PC-9 (cell line): ENCODE measurements at regions not wholly inside any gene's neighbourhood (a gene's known extent, or its start where the extent isn't known, plus 50 kb on each side); places are given as distances from the start of the nearest gene placed in this dataset.

Source experiments
- BruUV-seq: library from RNA; stranded (reverse); fragments of 400-500 nt; replicated peaks from 2 replicates; lab custom pipeline; 2021; lab: Mats Ljungman, UMichigan
- CTCF ChIA-PET: fragments of 300-600 bp; sonication (Branson Sonifier 250); formaldehyde crosslinking; loops from one replicate; lab custom pipeline; 2022; ENCODE audit warnings: antibody characterized with exemption; lab: Charles Lee
- POLR2A ChIA-PET: fragments of 300-600 bp; sonication (Branson Sonifier 250); formaldehyde crosslinking; loops from one replicate; lab custom pipeline; 2022; ENCODE audit warnings: antibody characterized with exemption; ENCODE audit not compliant: unreplicated experiment; lab: Charles Lee
- DNase-seq, 2 experiments: peaks; one replicate each; pipeline versions ENCODE4 v3.0.0 to v3.0.0-alpha.2; 2015 to 2022; ENCODE audit warnings: mixed read lengths in 1 of 2
- H2AFZ ChIP-seq: fragments of 200-600 bp; sonication (generic); 2 replicates; pipeline ENCODE4 v1.8.1; 2017; ENCODE audit warnings: antibody characterized with exemption
- H3F3A ChIP-seq: fragments of 200-600 bp; sonication (generic); 2 replicates; pipeline ENCODE4 v1.8.1; 2017; ENCODE audit warnings: antibody characterized with exemption, mild to moderate bottlenecking, low read depth; ENCODE audit not compliant: insufficient read depth
- H3K27ac ChIP-seq: fragments of 200-600 bp; sonication (generic); 2 replicates; pipeline ENCODE4 v1.6.1; 2016; ENCODE audit warnings: mixed run types
- H3K27me3 ChIP-seq: fragments of 200-600 bp; sonication (generic); 2 replicates; pipeline ENCODE4 v1.6.1; 2016; ENCODE audit warnings: low read depth, mixed run types; ENCODE audit not compliant: insufficient read depth
- H3K36me3 ChIP-seq: fragments of 200-600 bp; sonication (generic); 2 replicates; pipeline ENCODE4 v1.6.1; 2016; ENCODE audit warnings: low read depth, mixed run types
- H3K4me1 ChIP-seq: fragments of 200-600 bp; sonication (generic); replicated peaks from 2 replicates; pipeline ENCODE4 v1.6.1; 2016; ENCODE audit warnings: mixed run types; ENCODE audit not compliant: insufficient read depth
- H3K4me2 ChIP-seq: fragments of 200-600 bp; sonication (generic); 2 replicates; pipeline ENCODE4 v1.6.1; 2017; ENCODE audit warnings: mixed run types
- H3K4me3 ChIP-seq: fragments of 200-600 bp; sonication (generic); 2 replicates; pipeline ENCODE4 v1.6.1; 2016; ENCODE audit warnings: mixed run types
- H3K79me2 ChIP-seq: fragments of 200-600 bp; sonication (generic); 2 replicates; pipeline ENCODE4 v1.6.1; 2017; ENCODE audit warnings: low read depth, mixed run types
- H3K9me2 ChIP-seq: fragments of 200-600 bp; sonication (generic); 2 replicates; pipeline ENCODE4 v1.8.1; 2017; ENCODE audit warnings: mild to moderate bottlenecking; ENCODE audit not compliant: insufficient read depth
- H3K9me3 ChIP-seq: fragments of 200-600 bp; sonication (generic); 2 replicates; pipeline ENCODE4 v1.8.1; 2016; ENCODE audit warnings: low read depth; ENCODE audit not compliant: insufficient read depth
- H4K20me1 ChIP-seq: fragments of 200-600 bp; sonication (generic); 2 replicates; pipeline ENCODE4 v1.8.1; 2017; ENCODE audit not compliant: insufficient read depth
- EZH2 ChIP-seq: fragments of 200-600 bp; sonication (generic); IDR thresholded peaks from 2 replicates; pipeline ENCODE4 v1.8.0; 2017; ENCODE audit warnings: antibody characterized with exemption, low read depth
- intact Hi-C: fragments of 100-400 bp; cut with micrococcal nuclease; formaldehyde crosslinking; loops from one replicate; pipeline ENCODE4 v1.10.0; 2022; ENCODE audit not compliant: unreplicated experiment
- TF ChIP-seq, protein P1 (sequence below): fragments of 200-600 bp; sonication (generic); conservative IDR thresholded peaks from 2 replicates; pipeline ENCODE4 v1.6.1; 2017; ENCODE audit warnings: mixed run types, antibody characterized with exemption, mild to moderate bottlenecking, moderate library complexity

DNA sequence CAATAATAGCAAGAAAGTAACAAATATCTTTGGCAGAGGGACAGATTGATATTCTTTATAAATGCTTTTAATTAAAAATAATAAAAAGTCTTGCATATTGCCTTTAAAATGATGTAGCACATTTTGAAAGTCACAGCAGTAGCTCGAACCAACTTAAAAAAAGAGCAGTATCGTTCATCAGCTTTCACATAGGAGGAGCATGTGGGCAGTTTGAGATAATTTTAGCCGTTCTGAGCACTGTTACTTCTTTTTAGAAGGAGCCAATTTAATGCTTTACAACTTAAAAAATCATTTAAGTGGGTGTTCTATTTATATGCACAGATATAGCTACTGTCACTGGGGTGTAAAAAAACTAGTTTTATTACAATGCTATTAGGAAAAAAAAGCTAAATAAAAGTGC, 622.7 kb upstream of the GBE1 start:
- Histone ChIP-seq H2AFZ (no peak overlapping the region), H3K36me3 (no peaks in the 10 kb centered on the region), H3K79me2 (no peaks in the 10 kb centered on the region), H3K9me3 (no peaks in the 10 kb centered on the region), H3K4me3 (no peak overlapping the region), H3K27me3 (no peaks in the 10 kb centered on the region), H3K27ac (no peak overlapping the region), H3K9me2 (no peaks in the 10 kb centered on the region; the same call in 1 of the 2 replicates), H3K4me2 (no peak overlapping the region), H4K20me1 (no peaks in the 10 kb centered on the region), H3F3A (no peaks in the 10 kb centered on the region; the same call in 1 of the 2 replicates), H3K4me1 (no peaks in the 10 kb centered on the region)
- ChIA-PET POLR2A (no interaction called here), CTCF (no interaction called here)
- TF ChIP-seq EZH2 = no peak
- TF ChIP-seq, protein P1, sequence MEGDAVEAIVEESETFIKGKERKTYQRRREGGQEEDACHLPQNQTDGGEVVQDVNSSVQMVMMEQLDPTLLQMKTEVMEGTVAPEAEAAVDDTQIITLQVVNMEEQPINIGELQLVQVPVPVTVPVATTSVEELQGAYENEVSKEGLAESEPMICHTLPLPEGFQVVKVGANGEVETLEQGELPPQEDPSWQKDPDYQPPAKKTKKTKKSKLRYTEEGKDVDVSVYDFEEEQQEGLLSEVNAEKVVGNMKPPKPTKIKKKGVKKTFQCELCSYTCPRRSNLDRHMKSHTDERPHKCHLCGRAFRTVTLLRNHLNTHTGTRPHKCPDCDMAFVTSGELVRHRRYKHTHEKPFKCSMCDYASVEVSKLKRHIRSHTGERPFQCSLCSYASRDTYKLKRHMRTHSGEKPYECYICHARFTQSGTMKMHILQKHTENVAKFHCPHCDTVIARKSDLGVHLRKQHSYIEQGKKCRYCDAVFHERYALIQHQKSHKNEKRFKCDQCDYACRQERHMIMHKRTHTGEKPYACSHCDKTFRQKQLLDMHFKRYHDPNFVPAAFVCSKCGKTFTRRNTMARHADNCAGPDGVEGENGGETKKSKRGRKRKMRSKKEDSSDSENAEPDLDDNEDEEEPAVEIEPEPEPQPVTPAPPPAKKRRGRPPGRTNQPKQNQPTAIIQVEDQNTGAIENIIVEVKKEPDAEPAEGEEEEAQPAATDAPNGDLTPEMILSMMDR = no peak
- intact Hi-C loops = no loop called here
- no TSS peak for BruUV-seq
- DNase-seq = no peak

DNA sequence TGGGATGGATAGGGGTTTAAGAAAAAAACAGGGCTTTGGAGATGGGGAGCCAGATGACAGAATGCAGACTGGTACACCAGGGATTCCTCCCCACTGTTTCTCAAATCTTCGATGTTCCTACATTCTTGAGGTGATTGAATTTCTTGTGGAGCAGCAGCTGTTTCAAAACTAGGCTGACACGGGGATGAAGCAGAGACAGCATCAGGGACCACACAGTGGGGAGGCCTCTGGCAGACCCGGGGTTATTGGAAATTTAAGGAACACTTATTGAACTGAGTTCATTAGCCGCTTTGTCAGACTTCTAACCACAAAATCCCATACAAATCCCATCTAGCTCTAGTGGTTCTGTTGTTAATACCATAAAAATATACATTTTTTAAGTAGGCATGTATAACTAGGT, 621.4 kb upstream of the GBE1 start:
- H3K4me1 ChIP-seq = no peaks in the 10 kb centered on the region
- intact Hi-C loops = no loop called here
- POLR2A ChIA-PET = no interaction called here
- no peak overlapping the region for H3K27ac ChIP-seq
- no peaks in the 10 kb centered on the region for H4K20me1 ChIP-seq
- TF ChIP-seq, protein P1 = no peak
- no peak for TF ChIP-seq EZH2
- no peak overlapping the region for H3K4me3 ChIP-seq
- H3K79me2 ChIP-seq = no peaks in the 10 kb centered on the region
- H3K27me3 ChIP-seq = no peaks in the 10 kb centered on the region
- CTCF ChIA-PET = no interaction called here
- H3F3A ChIP-seq = no peaks in the 10 kb centered on the region; the same call in 1 of the 2 replicates
- no peaks in the 10 kb centered on the region for H3K36me3 ChIP-seq
- no peak overlapping the region for H2AFZ ChIP-seq
- no peaks in the 10 kb centered on the region for H3K9me3 ChIP-seq
- no peaks in the 10 kb centered on the region; the same call in 1 of the 2 replicates for H3K9me2 ChIP-seq
- no TSS peak for BruUV-seq
- DNase-seq = no peak
- H3K4me2 ChIP-seq = no peak overlapping the region

DNA sequence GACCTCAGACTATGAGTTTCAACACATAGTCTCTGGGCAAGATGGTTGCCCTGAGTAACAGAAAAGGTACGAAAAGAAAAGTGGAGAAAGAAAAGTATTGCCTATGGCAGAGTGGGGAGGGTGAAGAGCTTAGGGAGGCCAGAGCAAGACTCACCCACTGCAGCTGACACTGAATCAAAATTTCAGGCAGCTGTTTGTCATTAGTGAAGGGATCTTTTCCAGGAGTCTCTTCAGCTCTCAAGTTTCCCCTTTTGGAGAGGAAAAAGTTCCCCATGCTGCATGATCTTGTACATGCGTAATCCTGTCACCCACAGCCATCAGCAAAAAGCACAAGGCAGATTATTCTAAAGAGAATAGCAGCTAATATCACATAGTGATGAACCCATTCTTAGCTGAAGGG, 616.9 kb upstream of the GBE1 start:
- H3K9me2 ChIP-seq = no peaks in the 10 kb centered on the region
- H2AFZ ChIP-seq = no peak overlapping the region
- H3K4me1 ChIP-seq = no peaks in the 10 kb centered on the region
- intact Hi-C loops = no loop called here
- no peak for DNase-seq
- peaks cover 9% of the 10 kb centered on the region; the same call in 1 of the 2 replicates for H3K9me3 ChIP-seq
- no peaks in the 10 kb centered on the region for H3K36me3 ChIP-seq
- no peaks in the 10 kb centered on the region for H3F3A ChIP-seq
- H4K20me1 ChIP-seq = no peaks in the 10 kb centered on the region
- H3K4me2 ChIP-seq = no peak overlapping the region
- TF ChIP-seq, protein P1 = no peak
- TF ChIP-seq EZH2 = no peak
- ChIA-PET POLR2A (no interaction called here), CTCF (no interaction called here)
- H3K27me3 ChIP-seq = no peaks in the 10 kb centered on the region
- H3K4me3 ChIP-seq = no peak overlapping the region
- no peak overlapping the region for H3K27ac ChIP-seq
- no TSS peak for BruUV-seq
- H3K79me2 ChIP-seq = no peaks in the 10 kb centered on the region
